LNCAP (cell line): ENCODE measurements at regions not wholly inside any gene's neighbourhood (a gene's known extent, or its start where the extent isn't known, plus 50 kb on each side); places are given as distances from the start of the nearest gene placed in this dataset.

Experiments used
- TF ChIP-seq, protein P1 (sequence below): fragments of 450-650 bp; IDR thresholded peaks from 2 replicates; pipeline ENCODE4 v1.5.1; 2017; ENCODE audit warnings: mild to moderate bottlenecking

- TF ChIP-seq, protein P1, sequence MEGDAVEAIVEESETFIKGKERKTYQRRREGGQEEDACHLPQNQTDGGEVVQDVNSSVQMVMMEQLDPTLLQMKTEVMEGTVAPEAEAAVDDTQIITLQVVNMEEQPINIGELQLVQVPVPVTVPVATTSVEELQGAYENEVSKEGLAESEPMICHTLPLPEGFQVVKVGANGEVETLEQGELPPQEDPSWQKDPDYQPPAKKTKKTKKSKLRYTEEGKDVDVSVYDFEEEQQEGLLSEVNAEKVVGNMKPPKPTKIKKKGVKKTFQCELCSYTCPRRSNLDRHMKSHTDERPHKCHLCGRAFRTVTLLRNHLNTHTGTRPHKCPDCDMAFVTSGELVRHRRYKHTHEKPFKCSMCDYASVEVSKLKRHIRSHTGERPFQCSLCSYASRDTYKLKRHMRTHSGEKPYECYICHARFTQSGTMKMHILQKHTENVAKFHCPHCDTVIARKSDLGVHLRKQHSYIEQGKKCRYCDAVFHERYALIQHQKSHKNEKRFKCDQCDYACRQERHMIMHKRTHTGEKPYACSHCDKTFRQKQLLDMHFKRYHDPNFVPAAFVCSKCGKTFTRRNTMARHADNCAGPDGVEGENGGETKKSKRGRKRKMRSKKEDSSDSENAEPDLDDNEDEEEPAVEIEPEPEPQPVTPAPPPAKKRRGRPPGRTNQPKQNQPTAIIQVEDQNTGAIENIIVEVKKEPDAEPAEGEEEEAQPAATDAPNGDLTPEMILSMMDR = no peak
These were observed 268.7 kb downstream of the MTX2 start for GRCh38 chr2:176537932-176538331.

DNA sequence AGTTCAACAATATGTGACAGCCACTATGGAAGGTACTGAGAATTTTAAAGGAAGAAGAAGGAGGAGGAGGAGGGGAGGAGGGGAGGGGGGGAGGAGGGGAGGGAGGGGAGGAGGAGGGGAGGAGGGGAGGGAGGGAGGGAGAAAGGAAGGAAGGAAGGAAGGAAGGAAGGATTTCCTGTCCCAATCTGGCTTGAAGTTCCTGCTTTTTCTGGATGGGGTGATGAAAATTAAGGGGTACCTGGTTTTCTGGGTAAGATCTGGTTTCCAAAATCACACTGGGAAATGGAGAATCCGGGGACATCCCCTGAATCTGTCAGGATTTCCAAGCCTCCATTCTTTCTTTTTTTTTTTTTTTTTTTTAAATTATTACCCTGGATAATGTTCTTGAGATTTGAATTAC, 271.8 kb downstream of the MTX2 start:
- TF ChIP-seq, protein P1 = no peak

GRCh38 chr2:176542476-176542875, 273.2 kb downstream of the MTX2 start:
- TF ChIP-seq, protein P1 = no peak

- TF ChIP-seq, protein P1 = no peak
These were observed 275.3 kb downstream of the MTX2 start for GRCh38 chr2:176544557-176544956.

DNA sequence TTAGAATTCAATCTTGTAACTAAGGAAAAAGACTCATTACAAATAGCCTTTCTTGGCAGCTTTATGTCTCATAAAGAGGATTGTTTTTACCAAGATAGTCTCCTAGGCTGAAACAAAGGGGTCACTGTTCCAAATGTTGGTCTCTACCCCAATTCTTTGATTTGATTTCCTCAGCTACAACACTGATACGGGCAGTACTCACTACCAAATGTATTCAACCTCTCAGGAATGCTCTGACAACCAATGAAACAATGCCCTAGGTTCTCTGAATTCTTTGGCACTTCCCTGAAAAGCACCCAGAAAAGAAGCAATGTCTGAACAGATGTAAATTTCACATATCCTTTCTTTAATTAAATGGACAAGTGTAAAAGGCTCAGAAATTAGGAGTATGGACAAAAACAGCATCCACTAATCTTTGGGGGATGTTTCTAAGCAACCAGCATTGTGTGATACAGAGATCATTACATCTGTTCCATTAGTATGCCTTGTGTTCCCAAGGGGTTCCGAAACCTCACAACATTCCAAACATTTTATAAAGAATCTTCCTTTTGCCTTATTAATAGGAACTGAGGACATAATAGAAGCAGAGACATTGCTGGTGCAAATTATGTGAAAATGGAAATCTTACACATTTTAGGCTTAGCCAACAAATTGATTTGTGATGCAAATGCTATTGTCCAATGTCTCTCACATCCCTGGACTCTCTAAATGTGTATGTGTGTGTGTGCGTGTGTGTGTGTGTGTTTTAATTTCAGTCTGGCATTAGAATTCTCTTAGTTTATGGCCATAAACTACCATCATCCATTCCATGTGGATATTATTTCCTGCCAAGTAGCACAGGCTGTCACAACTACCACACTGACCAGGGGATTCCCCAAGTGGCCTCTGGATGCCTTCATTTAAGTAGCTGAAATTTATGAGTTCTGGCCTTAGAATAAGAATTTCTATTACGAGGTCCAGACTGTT, 276.0 kb downstream of the MTX2 start:
- TF ChIP-seq, protein P1 = no peak

DNA sequence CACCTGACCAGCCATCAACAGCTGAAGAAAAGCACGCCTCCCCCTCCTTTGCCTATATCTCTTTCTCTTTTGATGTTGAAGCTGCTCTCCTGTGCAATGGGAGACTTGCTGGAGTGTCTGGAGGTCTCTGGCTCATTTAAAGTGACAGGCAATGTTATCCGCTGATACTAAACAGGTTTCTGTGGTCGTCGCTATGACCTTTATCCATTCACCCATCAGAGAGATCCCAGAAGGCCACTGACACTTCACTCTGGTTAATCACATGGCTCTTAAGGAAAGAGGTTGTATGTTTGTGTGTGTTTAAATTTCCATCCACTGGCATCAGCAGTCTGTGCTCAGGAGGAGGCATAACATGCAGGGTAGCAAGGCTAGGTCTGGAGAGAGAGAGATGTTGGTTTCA, 277.3 kb downstream of the MTX2 start:
- TF ChIP-seq, protein P1 = no peak

GRCh38 chr2:176552501-176553135, 283.4 kb downstream of the MTX2 start:
- TF ChIP-seq, protein P1 = no peak
